Panc1 (cell line): ENCODE measurements at regions not wholly inside any gene's neighbourhood (a gene's known extent, or its start where the extent isn't known, plus 50 kb on each side); places are given as distances from the start of the nearest gene placed in this dataset.

Source experiments
- POLR2AphosphoS5 ChIP-seq: IDR thresholded peaks from 2 replicates; pipeline ENCODE4 v1.6.1; 2012; ENCODE audit warnings: mild to moderate bottlenecking, low read depth, low read length, moderate library complexity
- SIN3A ChIP-seq: IDR thresholded peaks from 2 replicates; pipeline ENCODE4 v1.6.1; 2012; ENCODE audit warnings: low read depth, mild to moderate bottlenecking, low read length, moderate library complexity, borderline replicate concordance; ENCODE audit not compliant: insufficient read depth
- TCF7L2 ChIP-seq: IDR thresholded peaks from 2 replicates; pipeline ENCODE4 v1.6.1; 2011; ENCODE audit warnings: mild to moderate bottlenecking, low read depth, low read length, inconsistent platforms
- TF ChIP-seq, protein P1 (sequence below): fragments of 450-650 bp; IDR thresholded peaks from 2 replicates; pipeline ENCODE4 v1.5.1; 2017; ENCODE audit warnings: mild to moderate bottlenecking

DNA sequence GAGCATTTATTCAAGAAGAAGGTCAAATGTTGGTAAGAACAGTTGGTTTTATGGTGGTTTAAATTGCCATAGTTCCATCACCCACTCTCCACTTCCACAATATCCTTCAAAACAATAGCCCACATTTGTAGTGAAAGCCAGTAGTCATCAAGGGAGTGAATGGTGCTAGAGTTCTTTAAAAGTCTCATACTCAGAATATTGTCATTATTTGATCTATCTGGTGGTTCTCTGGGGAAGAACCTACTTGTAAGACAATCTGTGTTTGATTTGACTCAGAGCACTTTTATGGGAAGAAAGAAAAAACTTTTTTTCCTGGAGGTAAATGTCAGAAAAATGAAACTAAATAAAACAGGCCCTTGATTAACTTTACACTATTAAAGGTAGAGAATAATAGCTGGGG is 893.8 kb downstream of the QKI start:
- TF ChIP-seq POLR2AphosphoS5 (no peak), TCF7L2 (no peak), SIN3A (no peak)
- TF ChIP-seq, protein P1, sequence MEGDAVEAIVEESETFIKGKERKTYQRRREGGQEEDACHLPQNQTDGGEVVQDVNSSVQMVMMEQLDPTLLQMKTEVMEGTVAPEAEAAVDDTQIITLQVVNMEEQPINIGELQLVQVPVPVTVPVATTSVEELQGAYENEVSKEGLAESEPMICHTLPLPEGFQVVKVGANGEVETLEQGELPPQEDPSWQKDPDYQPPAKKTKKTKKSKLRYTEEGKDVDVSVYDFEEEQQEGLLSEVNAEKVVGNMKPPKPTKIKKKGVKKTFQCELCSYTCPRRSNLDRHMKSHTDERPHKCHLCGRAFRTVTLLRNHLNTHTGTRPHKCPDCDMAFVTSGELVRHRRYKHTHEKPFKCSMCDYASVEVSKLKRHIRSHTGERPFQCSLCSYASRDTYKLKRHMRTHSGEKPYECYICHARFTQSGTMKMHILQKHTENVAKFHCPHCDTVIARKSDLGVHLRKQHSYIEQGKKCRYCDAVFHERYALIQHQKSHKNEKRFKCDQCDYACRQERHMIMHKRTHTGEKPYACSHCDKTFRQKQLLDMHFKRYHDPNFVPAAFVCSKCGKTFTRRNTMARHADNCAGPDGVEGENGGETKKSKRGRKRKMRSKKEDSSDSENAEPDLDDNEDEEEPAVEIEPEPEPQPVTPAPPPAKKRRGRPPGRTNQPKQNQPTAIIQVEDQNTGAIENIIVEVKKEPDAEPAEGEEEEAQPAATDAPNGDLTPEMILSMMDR: no peak
